Prostate gland (tissue), 2 donors: ENCODE measurements at regions not wholly inside any gene's neighbourhood (a gene's known extent, or its start where the extent isn't known, plus 50 kb on each side); places are given as distances from the start of the nearest gene placed in this dataset.

Source experiments
- CTCF ChIP-seq, 4 experiments: fragments of 200-600 bp in 2 of 4; fragments of 450-650 bp in 2 of 4; sonication (generic) in 2 of 4; IDR thresholded peaks; 1 replicate in 3 of 4; 2 replicates in 1 of 4; pipeline ENCODE4 v1.5.1; 2016 to 2019; ENCODE audit warnings: antibody characterized with exemption in 4 of 4, mild to moderate bottlenecking in 2 of 4, moderate library complexity in 2 of 4
- POLR2A ChIP-seq: fragments of 450-650 bp; IDR thresholded peaks from one replicate; pipeline ENCODE4 v1.6.1; 2016; ENCODE audit warnings: antibody characterized with exemption, mild to moderate bottlenecking
- POLR2AphosphoS5 ChIP-seq: sonication (generic); formaldehyde crosslinking; IDR thresholded peaks from one replicate; pipeline ENCODE4 v1.6.1; 2017; ENCODE audit warnings: antibody characterized with exemption

DNA sequence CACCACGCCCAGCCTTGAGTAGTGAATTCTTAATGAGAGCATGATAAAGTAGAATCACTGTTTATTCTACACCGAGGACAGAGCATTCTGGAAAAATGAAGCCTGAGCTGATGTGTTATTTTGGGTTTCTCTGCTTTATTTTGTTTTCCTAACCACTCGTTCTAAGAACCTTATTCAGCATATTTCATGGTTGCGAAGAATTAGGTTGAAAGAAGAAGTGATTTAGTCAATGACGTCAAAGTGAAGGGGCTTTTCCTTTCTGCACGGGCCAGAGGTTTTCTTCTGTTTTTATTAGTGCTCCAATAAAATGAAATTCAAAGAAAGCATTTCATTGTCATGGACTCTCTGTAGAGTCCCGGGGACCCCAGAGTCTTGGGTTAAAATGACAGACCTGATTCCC, 178.5 kb downstream of the MAF start:
- TF ChIP-seq POLR2A: no peak
- TF ChIP-seq CTCF (IDR thresholded peaks at IDR 0.05): no peak
- no peak for TF ChIP-seq POLR2AphosphoS5
